ENCODE measurements at regions not wholly inside any gene's neighbourhood (a gene's known extent, or its start where the extent isn't known, plus 50 kb on each side); places are given as distances from the start of the nearest gene placed in this dataset.

GRCh38 chr12:90172524-90172923 lies 463.9 kb upstream of the ATP2B1 start:
- no peak overlapping the region for H3K27ac ChIP-seq (ENCODE audit: low read depth in 2 of 2, low read length in 1 of 2)
- H3K36me3 ChIP-seq (ENCODE audit: control insufficient read depth in 2 of 2, insufficient read depth in 2 of 2, low read length in 1 of 2) = no peaks in the 10 kb centered on the region
- H3K27me3 ChIP-seq (ENCODE audit: control insufficient read depth in 1 of 2, insufficient read depth in 2 of 2, low read length in 2 of 2) = no peaks in the 10 kb centered on the region
- no peaks in the 10 kb centered on the region for H3K9me3 ChIP-seq (ENCODE audit: control insufficient read depth in 2 of 2, insufficient read depth in 1 of 2, low read depth in 1 of 2, low read length in 1 of 2)
- no peaks in the 10 kb centered on the region for H3K4me1 ChIP-seq (ENCODE audit: control insufficient read depth in 2 of 2, insufficient read depth in 2 of 2, low read length in 1 of 2)
- WGBS, 2 donors = 80 to 88% methylated on average over 3 of the region's 3 CpGs
- H3K4me3 ChIP-seq (ENCODE audit: low read depth in 1 of 2, low read length in 2 of 2) = no peak overlapping the region

- H3K9me3 ChIP-seq (ENCODE audit: control insufficient read depth in 2 of 2, insufficient read depth in 1 of 2, low read depth in 1 of 2, low read length in 1 of 2) = no peaks in the 10 kb centered on the region
- no peak overlapping the region for H3K4me3 ChIP-seq (ENCODE audit: low read depth in 1 of 2, low read length in 2 of 2)
- no peaks in the 10 kb centered on the region for H3K27me3 ChIP-seq (ENCODE audit: control insufficient read depth in 1 of 2, insufficient read depth in 2 of 2, low read length in 2 of 2)
- no peak overlapping the region for H3K27ac ChIP-seq (ENCODE audit: low read depth in 2 of 2, low read length in 1 of 2)
- no peaks in the 10 kb centered on the region for H3K36me3 ChIP-seq (ENCODE audit: control insufficient read depth in 2 of 2, insufficient read depth in 2 of 2, low read length in 1 of 2)
- H3K4me1 ChIP-seq (ENCODE audit: control insufficient read depth in 2 of 2, insufficient read depth in 2 of 2, low read length in 1 of 2) = no peaks in the 10 kb centered on the region
- 88 to 94% methylated on average over 1 of the region's 1 CpG for WGBS, 2 donors
Measured at GRCh38 chr12:90170740-90171139, 462.1 kb upstream of the ATP2B1 start.

DNA sequence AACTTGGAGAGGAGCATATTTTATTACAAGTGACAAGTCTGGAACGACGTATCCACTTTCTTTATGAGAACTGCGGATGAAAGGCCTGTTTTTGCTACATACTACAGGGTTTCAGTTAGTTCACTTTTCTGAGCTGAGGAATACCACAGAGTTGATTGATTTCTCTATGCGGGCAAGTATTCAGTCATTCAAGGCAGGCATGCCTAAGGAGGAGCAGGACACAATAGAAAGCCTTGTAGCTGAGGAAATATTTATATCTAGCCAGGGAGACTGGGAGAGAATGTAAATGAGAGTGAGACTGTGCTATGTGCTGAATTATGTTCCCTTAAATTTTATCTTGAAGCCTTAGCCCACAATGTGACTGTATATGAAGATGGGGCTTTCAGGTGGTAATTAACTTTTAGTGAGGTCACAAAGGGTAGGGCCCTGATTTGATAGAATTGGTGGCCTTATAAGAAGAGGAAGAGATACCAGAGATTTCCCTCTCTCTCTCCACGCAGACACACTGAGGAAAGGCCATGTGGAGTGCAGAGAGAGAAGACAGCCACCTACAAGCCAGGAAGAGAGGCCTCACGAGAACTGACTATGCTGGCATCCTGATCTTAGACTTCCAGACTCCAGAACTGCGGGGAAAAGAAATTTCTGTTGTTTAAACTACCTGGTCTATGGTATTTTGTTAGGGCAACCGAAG lies 459.0 kb upstream of the ATP2B1 start:
- WGBS, 2 donors = 88 to 89% methylated on average over 8 of the region's 8 CpGs
- Histone ChIP-seq H3K4me3 (ENCODE audit: low read depth in 1 of 2, low read length in 2 of 2) (no peak overlapping the region), H3K36me3 (ENCODE audit: control insufficient read depth in 2 of 2, insufficient read depth in 2 of 2, low read length in 1 of 2) (no peaks in the 10 kb centered on the region), H3K27ac (ENCODE audit: low read depth in 2 of 2, low read length in 1 of 2) (no peak overlapping the region), H3K9me3 (ENCODE audit: control insufficient read depth in 2 of 2, insufficient read depth in 1 of 2, low read depth in 1 of 2, low read length in 1 of 2) (no peaks in the 10 kb centered on the region), H3K4me1 (ENCODE audit: control insufficient read depth in 2 of 2, insufficient read depth in 2 of 2, low read length in 1 of 2) (no peaks in the 10 kb centered on the region), H3K27me3 (ENCODE audit: control insufficient read depth in 1 of 2, insufficient read depth in 2 of 2, low read length in 2 of 2) (no peaks in the 10 kb centered on the region)

DNA sequence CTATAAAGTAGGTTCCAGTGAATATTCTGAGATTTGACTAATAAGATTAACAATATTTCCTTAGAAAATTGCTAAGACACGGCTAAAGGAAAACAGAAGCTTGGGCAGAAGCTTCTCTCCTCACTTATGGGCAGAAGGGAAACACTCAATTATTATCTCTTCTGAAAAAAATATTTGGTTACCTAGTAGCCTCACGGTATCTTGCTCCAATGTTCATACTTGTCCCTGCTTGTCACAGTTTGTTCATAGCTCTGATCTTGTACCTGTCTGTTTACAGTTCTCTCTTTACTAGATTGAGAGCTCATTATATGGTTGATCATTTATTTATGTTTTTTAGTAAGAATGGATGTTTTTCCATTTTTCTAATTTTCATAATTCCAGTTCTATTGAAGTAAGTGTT lies 458.0 kb upstream of the ATP2B1 start:
- Histone ChIP-seq H3K27ac (ENCODE audit: low read depth in 2 of 2, low read length in 1 of 2) (no peak overlapping the region), H3K4me1 (ENCODE audit: control insufficient read depth in 2 of 2, insufficient read depth in 2 of 2, low read length in 1 of 2) (no peaks in the 10 kb centered on the region), H3K36me3 (ENCODE audit: control insufficient read depth in 2 of 2, insufficient read depth in 2 of 2, low read length in 1 of 2) (no peaks in the 10 kb centered on the region), H3K27me3 (ENCODE audit: control insufficient read depth in 1 of 2, insufficient read depth in 2 of 2, low read length in 2 of 2) (no peaks in the 10 kb centered on the region), H3K4me3 (ENCODE audit: low read depth in 1 of 2, low read length in 2 of 2) (no peak overlapping the region), H3K9me3 (ENCODE audit: control insufficient read depth in 2 of 2, insufficient read depth in 1 of 2, low read depth in 1 of 2, low read length in 1 of 2) (no peaks in the 10 kb centered on the region)
- WGBS, 2 donors = 60 to 68% methylated on average over 2 of the region's 2 CpGs

GRCh38 chr12:90166012-90166411 lies 457.4 kb upstream of the ATP2B1 start:
- 74 to 85% methylated on average over 1 of the region's 1 CpG for WGBS, 2 donors
- H3K27ac ChIP-seq (ENCODE audit: low read depth in 2 of 2, low read length in 1 of 2) = no peak overlapping the region
- H3K4me3 ChIP-seq (ENCODE audit: low read depth in 1 of 2, low read length in 2 of 2) = no peak overlapping the region
- no peaks in the 10 kb centered on the region for H3K27me3 ChIP-seq (ENCODE audit: control insufficient read depth in 1 of 2, insufficient read depth in 2 of 2, low read length in 2 of 2)
- no peaks in the 10 kb centered on the region for H3K36me3 ChIP-seq (ENCODE audit: control insufficient read depth in 2 of 2, insufficient read depth in 2 of 2, low read length in 1 of 2)
- no peaks in the 10 kb centered on the region for H3K4me1 ChIP-seq (ENCODE audit: control insufficient read depth in 2 of 2, insufficient read depth in 2 of 2, low read length in 1 of 2)
- H3K9me3 ChIP-seq (ENCODE audit: control insufficient read depth in 2 of 2, insufficient read depth in 1 of 2, low read depth in 1 of 2, low read length in 1 of 2) = no peaks in the 10 kb centered on the region

DNA sequence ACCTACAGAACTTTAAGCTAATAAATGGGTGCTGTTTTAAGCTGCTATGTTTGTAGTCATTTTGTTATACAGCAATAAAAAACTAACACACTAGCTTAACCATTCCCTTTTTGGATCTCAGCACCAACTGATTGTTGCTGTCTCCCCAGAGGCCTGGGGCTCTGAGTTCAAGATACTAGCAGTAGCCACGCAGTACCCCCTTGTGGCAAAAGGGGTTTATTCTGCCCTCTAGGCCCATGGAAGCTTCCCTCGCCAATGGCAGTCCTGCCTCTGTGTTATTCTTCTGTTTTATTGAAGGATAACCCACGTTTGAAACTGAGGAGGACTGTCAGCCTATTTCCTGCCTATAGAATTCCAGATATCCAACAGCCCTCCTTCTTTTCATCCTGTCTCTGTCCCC lies 455.3 kb upstream of the ATP2B1 start:
- no peak overlapping the region for H3K27ac ChIP-seq (ENCODE audit: low read depth in 2 of 2, low read length in 1 of 2)
- H3K9me3 ChIP-seq (ENCODE audit: control insufficient read depth in 2 of 2, insufficient read depth in 1 of 2, low read depth in 1 of 2, low read length in 1 of 2) = no peaks in the 10 kb centered on the region
- H3K4me1 ChIP-seq (ENCODE audit: control insufficient read depth in 2 of 2, insufficient read depth in 2 of 2, low read length in 1 of 2) = no peaks in the 10 kb centered on the region
- H3K36me3 ChIP-seq (ENCODE audit: control insufficient read depth in 2 of 2, insufficient read depth in 2 of 2, low read length in 1 of 2) = no peaks in the 10 kb centered on the region
- H3K27me3 ChIP-seq (ENCODE audit: control insufficient read depth in 1 of 2, insufficient read depth in 2 of 2, low read length in 2 of 2) = no peaks in the 10 kb centered on the region
- no peak overlapping the region for H3K4me3 ChIP-seq (ENCODE audit: low read depth in 1 of 2, low read length in 2 of 2)
- 72 to 75% methylated on average over 3 of the region's 3 CpGs for WGBS, 2 donors

- H3K27ac ChIP-seq (ENCODE audit: low read depth in 2 of 2, low read length in 1 of 2) = no peak overlapping the region
- H3K27me3 ChIP-seq (ENCODE audit: control insufficient read depth in 1 of 2, insufficient read depth in 2 of 2, low read length in 2 of 2) = no peaks in the 10 kb centered on the region
- H3K4me3 ChIP-seq (ENCODE audit: low read depth in 1 of 2, low read length in 2 of 2) = no peak overlapping the region
- no peaks in the 10 kb centered on the region for H3K9me3 ChIP-seq (ENCODE audit: control insufficient read depth in 2 of 2, insufficient read depth in 1 of 2, low read depth in 1 of 2, low read length in 1 of 2)
- H3K4me1 ChIP-seq (ENCODE audit: control insufficient read depth in 2 of 2, insufficient read depth in 2 of 2, low read length in 1 of 2) = no peaks in the 10 kb centered on the region
- H3K36me3 ChIP-seq (ENCODE audit: control insufficient read depth in 2 of 2, insufficient read depth in 2 of 2, low read length in 1 of 2) = no peaks in the 10 kb centered on the region
- 90 to 93% methylated on average over 5 of the region's 5 CpGs for WGBS, 2 donors
Measured at GRCh38 chr12:90153827-90154226, 445.2 kb upstream of the ATP2B1 start.

DNA sequence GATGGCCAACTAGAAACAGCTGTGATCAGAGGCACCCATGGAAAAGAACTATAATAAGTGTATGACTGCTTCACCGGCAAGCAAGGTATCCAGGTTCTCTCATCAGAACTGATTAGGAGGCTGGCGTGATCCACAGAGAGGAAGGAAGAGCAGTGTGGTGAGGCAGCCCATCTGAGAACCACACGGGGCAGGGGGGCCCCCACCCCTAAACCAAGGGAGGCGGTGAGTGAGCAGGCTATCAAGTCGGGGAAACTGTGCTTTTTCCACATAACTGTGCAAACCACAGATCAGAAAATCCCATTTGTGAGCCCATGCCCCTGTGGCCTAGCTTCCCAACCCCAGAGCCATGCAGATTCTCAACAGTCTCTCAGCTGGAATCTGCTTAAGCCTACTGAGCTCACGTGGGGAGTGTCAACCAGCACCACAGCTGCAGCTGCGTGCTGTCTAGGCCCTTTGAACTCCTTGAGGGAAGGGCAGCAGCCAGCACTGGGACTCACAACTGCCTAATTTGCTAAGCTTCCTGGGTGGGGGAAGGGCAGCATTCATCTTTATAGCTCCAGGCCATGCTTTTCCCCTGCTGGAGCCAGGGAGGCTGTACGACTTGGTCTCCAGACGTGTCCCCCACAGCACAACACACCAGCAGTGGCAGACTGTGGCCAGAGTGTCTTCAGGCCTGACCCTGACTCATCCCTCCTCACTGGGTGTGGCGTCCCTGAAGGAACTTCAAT lies 444.4 kb upstream of the ATP2B1 start:
- H3K9me3 ChIP-seq (ENCODE audit: control insufficient read depth in 2 of 2, insufficient read depth in 1 of 2, low read depth in 1 of 2, low read length in 1 of 2) = no peaks in the 10 kb centered on the region
- H3K27ac ChIP-seq (ENCODE audit: low read depth in 2 of 2, low read length in 1 of 2) = no peak overlapping the region
- no peak overlapping the region for H3K4me3 ChIP-seq (ENCODE audit: low read depth in 1 of 2, low read length in 2 of 2)
- no peaks in the 10 kb centered on the region for H3K36me3 ChIP-seq (ENCODE audit: control insufficient read depth in 2 of 2, insufficient read depth in 2 of 2, low read length in 1 of 2)
- no peaks in the 10 kb centered on the region for H3K27me3 ChIP-seq (ENCODE audit: control insufficient read depth in 1 of 2, insufficient read depth in 2 of 2, low read length in 2 of 2)
- H3K4me1 ChIP-seq (ENCODE audit: control insufficient read depth in 2 of 2, insufficient read depth in 2 of 2, low read length in 1 of 2) = no peaks in the 10 kb centered on the region
- 67 to 73% methylated on average over 10 of the region's 10 CpGs for WGBS, 2 donors

GRCh38 chr12:90151491-90152015 lies 442.9 kb upstream of the ATP2B1 start:
- Histone ChIP-seq H3K36me3 (ENCODE audit: control insufficient read depth in 2 of 2, insufficient read depth in 2 of 2, low read length in 1 of 2) (no peaks in the 10 kb centered on the region), H3K27me3 (ENCODE audit: control insufficient read depth in 1 of 2, insufficient read depth in 2 of 2, low read length in 2 of 2) (no peaks in the 10 kb centered on the region), H3K9me3 (ENCODE audit: control insufficient read depth in 2 of 2, insufficient read depth in 1 of 2, low read depth in 1 of 2, low read length in 1 of 2) (no peaks in the 10 kb centered on the region), H3K27ac (ENCODE audit: low read depth in 2 of 2, low read length in 1 of 2) (no peak overlapping the region), H3K4me3 (ENCODE audit: low read depth in 1 of 2, low read length in 2 of 2) (no peak overlapping the region), H3K4me1 (ENCODE audit: control insufficient read depth in 2 of 2, insufficient read depth in 2 of 2, low read length in 1 of 2) (no peaks in the 10 kb centered on the region)
- WGBS, 2 donors = 66 to 70% methylated on average over 3 of the region's 3 CpGs

GRCh38 chr12:90149453-90149852 lies 440.8 kb upstream of the ATP2B1 start:
- Histone ChIP-seq H3K4me3 (ENCODE audit: low read depth in 1 of 2, low read length in 2 of 2) (no peak overlapping the region), H3K4me1 (ENCODE audit: control insufficient read depth in 2 of 2, insufficient read depth in 2 of 2, low read length in 1 of 2) (no peaks in the 10 kb centered on the region), H3K27ac (ENCODE audit: low read depth in 2 of 2, low read length in 1 of 2) (no peak overlapping the region), H3K9me3 (ENCODE audit: control insufficient read depth in 2 of 2, insufficient read depth in 1 of 2, low read depth in 1 of 2, low read length in 1 of 2) (no peaks in the 10 kb centered on the region), H3K36me3 (ENCODE audit: control insufficient read depth in 2 of 2, insufficient read depth in 2 of 2, low read length in 1 of 2) (no peaks in the 10 kb centered on the region), H3K27me3 (ENCODE audit: control insufficient read depth in 1 of 2, insufficient read depth in 2 of 2, low read length in 2 of 2) (no peaks in the 10 kb centered on the region)
- WGBS, 2 donors = 95 to 97% methylated on average over 1 of the region's 1 CpG
